GM12878 (cell line): ENCODE measurements at regions not wholly inside any gene's neighbourhood (a gene's known extent, or its start where the extent isn't known, plus 50 kb on each side); places are given as distances from the start of the nearest gene placed in this dataset.

Source experiments
- ATAC-seq: fragments of 200-7000 bp; cut with Tn5 transposase; 3 replicates; pipeline ENCODE4 v1.9.1; 2020; ENCODE audit warnings: mild to moderate bottlenecking, moderate library complexity
- BruUV-seq: library from RNA; stranded (reverse); fragments of 400-500 nt; replicated peaks from 2 replicates; lab custom pipeline; 2021; lab: Mats Ljungman, UMichigan
- CTCF ChIA-PET: fragments of 300-600 bp; sonication (Branson Sonifier 250); formaldehyde crosslinking; extraction: SDS; loops from one replicate; lab custom pipeline; 2021; ENCODE audit warnings: inconsistent platforms; lab: Yijun Ruan, JAX
- POLR2A ChIA-PET: fragments of 350-600 bp; formaldehyde crosslinking; extraction: SDS; loops from one replicate; lab custom pipeline; 2021; ENCODE audit warnings: inconsistent platforms; lab: Charles Lee
- RAD21 ChIA-PET: fragments of 300-600 bp; sonication (Branson Sonifier 250); formaldehyde crosslinking; loops from one replicate; lab custom pipeline; 2023; ENCODE audit warnings: antibody characterized with exemption; ENCODE audit not compliant: unreplicated experiment; lab: Charles Lee
- SMC1A ChIA-PET: fragments of 300-600 bp; sonication (Branson Sonifier 250); formaldehyde crosslinking; loops from one replicate; lab custom pipeline; 2023; ENCODE audit not compliant: unreplicated experiment, uncharacterized antibody; lab: Charles Lee
- DNase-seq: peaks from one replicate; pipeline ENCODE4 v3.0.0-alpha.2; 2011; ENCODE audit warnings: low read depth, low spot score
- FAIRE-seq: peaks from 3 replicates; lab custom pipeline; 2011; peaks lifted over from hg19 to GRCh38; lab: Jason Lieb, UNC
- H2AFZ ChIP-seq: 2 replicates; pipeline ENCODE4 v1.6.0; 2011; ENCODE audit warnings: low read depth, low read length, control low read depth; ENCODE audit not compliant: control insufficient read depth
- H3K27ac ChIP-seq: 2 replicates; pipeline ENCODE4 v1.5.1; 2011; ENCODE audit warnings: control low read depth; ENCODE audit not compliant: control insufficient read depth, insufficient read depth
- H3K27me3 ChIP-seq, 2 experiments: replicated peaks in 1 of 2; 2 replicates each; pipeline versions ENCODE4 v1.6.0 to v1.6.1; 2011; ENCODE audit warnings: low read length in 1 of 2; ENCODE audit not compliant: control insufficient read depth in 2 of 2, insufficient read depth in 2 of 2
- H3K36me3 ChIP-seq, 2 experiments: 2 replicates each; pipeline ENCODE4 v1.5.1; 2011; ENCODE audit warnings: low read length in 1 of 2; ENCODE audit not compliant: control insufficient read depth in 2 of 2, insufficient read depth in 2 of 2
- H3K4me1 ChIP-seq: 2 replicates; pipeline ENCODE4 v1.6.1; 2011; ENCODE audit warnings: mild to moderate bottlenecking, low read length, moderate library complexity, mixed read lengths; ENCODE audit not compliant: control insufficient read depth, insufficient read depth
- H3K4me2 ChIP-seq: 2 replicates; pipeline ENCODE4 v1.6.0; 2011; ENCODE audit warnings: control low read depth; ENCODE audit not compliant: control insufficient read depth, insufficient read depth
- H3K4me3 ChIP-seq: fragments of 200-600 bp; sonication (generic); 2 replicates; pipeline ENCODE4 v1.5.1; 2016
- H3K79me2 ChIP-seq: 2 replicates; pipeline ENCODE4 v1.6.0; 2011; ENCODE audit warnings: low read length; ENCODE audit not compliant: control insufficient read depth, insufficient read depth
- H3K9ac ChIP-seq: 2 replicates; pipeline ENCODE4 v1.8.0; 2011; ENCODE audit warnings: low read length, control low read depth, mixed read lengths; ENCODE audit not compliant: control insufficient read depth, insufficient read depth
- H3K9me3 ChIP-seq: replicated peaks from 3 replicates; pipeline ENCODE4 v1.5.1; 2011; ENCODE audit warnings: mild to moderate bottlenecking, low read length; ENCODE audit not compliant: control insufficient read depth, insufficient read depth
- H4K20me1 ChIP-seq: 2 replicates; pipeline ENCODE4 v1.6.0; 2011; ENCODE audit not compliant: control insufficient read depth, insufficient read depth
- BHLHE40 ChIP-seq, 2 experiments: fragments of 450-650 bp in 1 of 2; IDR thresholded peaks; 2 replicates each; pipeline ENCODE4 v1.6.1; 2011 to 2017; ENCODE audit warnings: low read depth in 2 of 2, borderline replicate concordance in 1 of 2, improper control_type of control experiment in 1 of 2, low read length in 1 of 2, mild to moderate bottlenecking in 1 of 2
- BMI1 ChIP-seq: fragments of 450-650 bp; IDR thresholded peaks from 2 replicates; pipeline ENCODE4 v1.6.1; 2016; ENCODE audit warnings: mild to moderate bottlenecking, moderate library complexity, borderline replicate concordance
- ESRRA ChIP-seq: IDR thresholded peaks from 2 replicates; pipeline ENCODE4 v1.6.1; 2012; ENCODE audit warnings: mild to moderate bottlenecking, low read length, improper control_type of control experiment
- EZH2 ChIP-seq: IDR thresholded peaks from 2 replicates; pipeline ENCODE4 v1.6.1; 2012; ENCODE audit warnings: low read depth, mild to moderate bottlenecking, control low read depth, inconsistent platforms, low read length, borderline replicate concordance; ENCODE audit not compliant: control insufficient read depth
- IRF4 ChIP-seq: IDR thresholded peaks from 2 replicates; pipeline ENCODE4 v1.6.1; 2011; ENCODE audit warnings: low read depth, low read length
- JUND ChIP-seq: IDR thresholded peaks from 2 replicates; pipeline ENCODE4 v1.6.1; 2012; ENCODE audit warnings: low read depth, mild to moderate bottlenecking, low read length, improper control_type of control experiment, moderate library complexity
- MEF2B ChIP-seq: fragments of 450-650 bp; IDR thresholded peaks from 2 replicates; pipeline ENCODE4 v1.6.1; 2018; ENCODE audit warnings: mild to moderate bottlenecking, moderate library complexity; ENCODE audit not compliant: partially characterized antibody, poor library complexity, severe bottlenecking
- MTA3 ChIP-seq: IDR thresholded peaks from 2 replicates; pipeline ENCODE4 v1.6.1; 2012; ENCODE audit warnings: low read length, inconsistent platforms, borderline replicate concordance
- SMC3 ChIP-seq: IDR thresholded peaks from 2 replicates; pipeline ENCODE4 v1.6.1; 2011; ENCODE audit warnings: low read length, improper control_type of control experiment, borderline replicate concordance
- SP1 ChIP-seq: IDR thresholded peaks from one replicate; pipeline ENCODE4 v1.6.1; 2011; ENCODE audit warnings: low read depth, low read length
- TCF3 ChIP-seq: IDR thresholded peaks from 2 replicates; pipeline ENCODE4 v1.6.1; 2012; ENCODE audit warnings: low read depth, mild to moderate bottlenecking, low read length, borderline replicate concordance; ENCODE audit not compliant: insufficient read depth
- ZNF217 ChIP-seq: fragments of 450-650 bp; IDR thresholded peaks from 2 replicates; pipeline ENCODE4 v1.6.1; 2017; ENCODE audit warnings: antibody characterized with exemption, mild to moderate bottlenecking
- WGBS: methylation state at CpG from one replicate; pipeline ENCODE4 v1.1.6; 2016; ENCODE audit warnings: low lambda C conversion rate; ENCODE audit not compliant: insufficient replicate concordance, insufficient coverage; ENCODE audit errors: missing lambda C conversion rate; 5-methylcytosine and 5-hydroxymethylcytosine counted together
- in situ Hi-C: fragments of 300-500 bp; cut with MboI; formaldehyde crosslinking; loops from 9 replicates; pipeline ENCODE4 v1.14.3; 2018; ENCODE audit warnings: mixed read lengths
- intact Hi-C: fragments of 100-400 bp; cut with micrococcal nuclease; formaldehyde crosslinking; loops from one replicate; pipeline ENCODE4 v1.14.2; 2022; ENCODE audit not compliant: unreplicated experiment
- TF ChIP-seq, protein P1 (sequence below): fragments of 450-650 bp; IDR thresholded peaks from 2 replicates; pipeline ENCODE4 v1.6.1; 2017; ENCODE audit warnings: mild to moderate bottlenecking, low read depth, inconsistent platforms; ENCODE audit not compliant: poor library complexity, severe bottlenecking
- TF ChIP-seq, protein P2 (sequence below): IDR thresholded peaks from 2 replicates; pipeline ENCODE4 v1.6.1; 2011; ENCODE audit warnings: mild to moderate bottlenecking, low read depth, low read length, moderate library complexity; ENCODE audit not compliant: insufficient replicate concordance
- TF ChIP-seq, protein P3 (sequence below): IDR thresholded peaks from 2 replicates; pipeline ENCODE4 v1.6.1; 2011; ENCODE audit warnings: borderline replicate concordance, low read depth, mild to moderate bottlenecking, moderate library complexity, mixed read lengths, low read length; ENCODE audit not compliant: insufficient read depth; ENCODE audit errors: extremely low read length
- TF ChIP-seq, protein P4 (sequence below): fragments of 450-650 bp; IDR thresholded peaks from 2 replicates; pipeline ENCODE4 v1.6.1; 2016; ENCODE audit warnings: mild to moderate bottlenecking

DNA sequence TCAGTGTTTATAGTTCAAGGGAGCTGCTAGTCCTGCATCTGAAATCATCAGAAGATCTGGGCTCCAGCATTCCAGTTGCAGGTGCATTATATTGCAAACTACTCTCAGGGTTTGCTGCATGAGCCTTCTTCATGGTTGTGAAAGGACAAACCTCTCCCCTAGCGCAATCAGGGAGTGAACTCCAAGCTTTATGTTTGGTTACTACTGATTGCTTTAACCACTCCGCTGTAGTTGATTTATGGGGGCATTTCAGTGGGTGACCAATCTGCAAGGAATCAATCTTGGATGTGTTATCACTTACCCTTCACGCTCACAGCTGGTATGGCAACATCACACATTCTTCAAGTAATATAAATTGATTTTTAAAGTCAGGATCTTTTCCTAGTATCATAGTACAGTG lies 552.1 kb downstream of the SPOCK3 start:
- H3K4me2 ChIP-seq = no peak overlapping the region
- H3K27me3 ChIP-seq = no peaks in the 10 kb centered on the region
- H3K9ac ChIP-seq = no peak overlapping the region
- CTCF ChIA-PET = no interaction called here
- ATAC-seq = no peak
- no peaks in the 10 kb centered on the region for H3K36me3 ChIP-seq
- BruUV-seq = no TSS peak
- no peak for DNase-seq
- H3K27ac ChIP-seq = no peak overlapping the region
- no peaks in the 10 kb centered on the region for H3K79me2 ChIP-seq
- POLR2A ChIA-PET = no interaction called here
- intact Hi-C loops (no loop called here), in situ Hi-C loops (no loop called here)
- 61% methylated on average over 3 of the region's 3 CpGs for WGBS
- RAD21 ChIA-PET = no interaction called here
- no peak for FAIRE-seq
- peaks cover 2% of the 10 kb centered on the region; the same call in 1 of the 3 replicates for H3K9me3 ChIP-seq
- H3K4me3 ChIP-seq = no peak overlapping the region
- no peak overlapping the region for H2AFZ ChIP-seq
- no peaks in the 10 kb centered on the region for H3K4me1 ChIP-seq
- H4K20me1 ChIP-seq = no peaks in the 10 kb centered on the region
- SMC1A ChIA-PET = interaction anchor here (1.2 kb wide), 1 partner anchor 14 kb away, joined by 3 read pairs; no protein-coding TSS in a partner anchor
- TF ChIP-seq SP1 = no peak
- TF ChIP-seq JUND = no peak
- no peak for TF ChIP-seq MEF2B
- TF ChIP-seq, protein P1, sequence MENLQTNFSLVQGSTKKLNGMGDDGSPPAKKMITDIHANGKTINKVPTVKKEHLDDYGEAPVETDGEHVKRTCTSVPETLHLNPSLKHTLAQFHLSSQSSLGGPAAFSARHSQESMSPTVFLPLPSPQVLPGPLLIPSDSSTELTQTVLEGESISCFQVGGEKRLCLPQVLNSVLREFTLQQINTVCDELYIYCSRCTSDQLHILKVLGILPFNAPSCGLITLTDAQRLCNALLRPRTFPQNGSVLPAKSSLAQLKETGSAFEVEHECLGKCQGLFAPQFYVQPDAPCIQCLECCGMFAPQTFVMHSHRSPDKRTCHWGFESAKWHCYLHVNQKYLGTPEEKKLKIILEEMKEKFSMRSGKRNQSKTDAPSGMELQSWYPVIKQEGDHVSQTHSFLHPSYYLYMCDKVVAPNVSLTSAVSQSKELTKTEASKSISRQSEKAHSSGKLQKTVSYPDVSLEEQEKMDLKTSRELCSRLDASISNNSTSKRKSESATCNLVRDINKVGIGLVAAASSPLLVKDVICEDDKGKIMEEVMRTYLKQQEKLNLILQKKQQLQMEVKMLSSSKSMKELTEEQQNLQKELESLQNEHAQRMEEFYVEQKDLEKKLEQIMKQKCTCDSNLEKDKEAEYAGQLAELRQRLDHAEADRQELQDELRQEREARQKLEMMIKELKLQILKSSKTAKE = no peak
- TF ChIP-seq TCF3 = no peak
- no peak for TF ChIP-seq SMC3
- TF ChIP-seq, protein P2, sequence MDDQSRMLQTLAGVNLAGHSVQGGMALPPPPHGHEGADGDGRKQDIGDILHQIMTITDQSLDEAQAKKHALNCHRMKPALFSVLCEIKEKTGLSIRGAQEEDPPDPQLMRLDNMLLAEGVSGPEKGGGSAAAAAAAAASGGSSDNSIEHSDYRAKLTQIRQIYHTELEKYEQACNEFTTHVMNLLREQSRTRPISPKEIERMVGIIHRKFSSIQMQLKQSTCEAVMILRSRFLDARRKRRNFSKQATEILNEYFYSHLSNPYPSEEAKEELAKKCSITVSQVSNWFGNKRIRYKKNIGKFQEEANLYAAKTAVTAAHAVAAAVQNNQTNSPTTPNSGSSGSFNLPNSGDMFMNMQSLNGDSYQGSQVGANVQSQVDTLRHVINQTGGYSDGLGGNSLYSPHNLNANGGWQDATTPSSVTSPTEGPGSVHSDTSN = no peak
- no peak for TF ChIP-seq IRF4
- TF ChIP-seq ESRRA = no peak
- TF ChIP-seq BHLHE40 (IDR thresholded peaks at IDR 0.05; ENCODE audit: borderline replicate concordance in 1 of 2, low read depth in 2 of 2, low read length in 1 of 2) = no peak
- TF ChIP-seq BMI1 = no peak
- TF ChIP-seq, protein P3, sequence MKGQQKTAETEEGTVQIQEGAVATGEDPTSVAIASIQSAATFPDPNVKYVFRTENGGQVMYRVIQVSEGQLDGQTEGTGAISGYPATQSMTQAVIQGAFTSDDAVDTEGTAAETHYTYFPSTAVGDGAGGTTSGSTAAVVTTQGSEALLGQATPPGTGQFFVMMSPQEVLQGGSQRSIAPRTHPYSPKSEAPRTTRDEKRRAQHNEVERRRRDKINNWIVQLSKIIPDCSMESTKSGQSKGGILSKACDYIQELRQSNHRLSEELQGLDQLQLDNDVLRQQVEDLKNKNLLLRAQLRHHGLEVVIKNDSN = no peak
- TF ChIP-seq ZNF217 = no peak
- no peak for TF ChIP-seq MTA3
- no peak for TF ChIP-seq EZH2
- TF ChIP-seq, protein P4, sequence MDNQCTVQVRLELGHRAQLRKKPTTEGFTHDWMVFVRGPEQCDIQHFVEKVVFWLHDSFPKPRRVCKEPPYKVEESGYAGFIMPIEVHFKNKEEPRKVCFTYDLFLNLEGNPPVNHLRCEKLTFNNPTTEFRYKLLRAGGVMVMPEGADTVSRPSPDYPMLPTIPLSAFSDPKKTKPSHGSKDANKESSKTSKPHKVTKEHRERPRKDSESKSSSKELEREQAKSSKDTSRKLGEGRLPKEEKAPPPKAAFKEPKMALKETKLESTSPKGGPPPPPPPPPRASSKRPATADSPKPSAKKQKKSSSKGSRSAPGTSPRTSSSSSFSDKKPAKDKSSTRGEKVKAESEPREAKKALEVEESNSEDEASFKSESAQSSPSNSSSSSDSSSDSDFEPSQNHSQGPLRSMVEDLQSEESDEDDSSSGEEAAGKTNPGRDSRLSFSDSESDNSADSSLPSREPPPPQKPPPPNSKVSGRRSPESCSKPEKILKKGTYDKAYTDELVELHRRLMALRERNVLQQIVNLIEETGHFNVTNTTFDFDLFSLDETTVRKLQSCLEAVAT = no peak
